ENCODE measurements at regions not wholly inside any gene's neighbourhood (a gene's known extent, or its start where the extent isn't known, plus 50 kb on each side); places are given as distances from the start of the nearest gene placed in this dataset.

DNA sequence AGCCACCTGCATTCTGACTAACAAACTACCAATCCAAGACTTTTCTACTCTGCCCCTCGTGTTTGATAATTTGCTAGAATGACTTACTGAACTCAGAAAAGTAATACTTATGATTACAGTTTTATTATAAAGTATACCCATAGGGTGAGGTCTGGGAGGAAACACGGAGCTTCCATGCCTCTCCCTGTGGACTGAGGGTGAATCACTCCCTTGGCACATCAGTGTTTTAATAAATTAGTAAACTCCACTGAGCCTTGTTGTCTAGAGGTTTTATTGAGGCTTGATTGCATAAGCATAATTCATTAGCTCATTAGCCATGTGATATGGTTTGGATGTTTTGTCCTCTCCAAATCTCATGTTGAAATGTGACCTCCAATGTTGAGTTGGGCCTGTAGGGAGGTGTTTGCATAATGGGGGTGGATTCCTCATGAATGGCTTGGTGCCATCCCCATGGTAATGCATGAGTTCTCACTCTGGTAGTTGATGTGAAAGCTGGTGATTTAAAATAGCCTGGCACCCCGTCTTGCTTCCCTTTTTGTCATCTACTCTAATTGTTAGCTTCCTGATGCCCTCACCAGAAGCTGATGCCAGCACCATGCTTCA lies 233.6 kb upstream of the TRPC7 start:
- FAIRE-seq: no peak
- POLR2A ChIA-PET: no interaction called here

DNA sequence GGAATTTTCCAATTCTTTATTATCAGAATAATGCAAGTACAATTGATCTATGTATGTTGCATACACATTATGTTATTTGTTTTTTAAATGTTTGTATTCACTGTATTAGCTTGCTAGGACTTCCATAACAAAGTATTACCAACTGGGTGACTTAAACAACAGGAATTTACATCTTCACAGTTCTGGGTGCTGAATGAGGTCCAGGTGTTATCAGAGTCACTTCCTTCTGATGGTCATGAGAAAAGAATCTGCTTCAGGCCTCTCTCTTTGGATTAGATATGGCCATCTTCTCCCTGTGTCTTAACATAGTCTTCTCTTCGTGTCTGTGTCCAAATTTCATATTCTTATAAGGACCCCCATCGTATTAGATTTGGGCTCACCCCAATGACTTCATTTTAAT lies 229.1 kb upstream of the TRPC7 start:
- ChIA-PET CTCF (no interaction called here), POLR2A (no interaction called here)
- WGBS (ENCODE audit: missing lambda C conversion rate): 2% methylated on average over 2 of the region's 2 CpGs
- no peaks in the 10 kb centered on the region for H3K4me1 ChIP-seq
- TF ChIP-seq, protein P1, sequence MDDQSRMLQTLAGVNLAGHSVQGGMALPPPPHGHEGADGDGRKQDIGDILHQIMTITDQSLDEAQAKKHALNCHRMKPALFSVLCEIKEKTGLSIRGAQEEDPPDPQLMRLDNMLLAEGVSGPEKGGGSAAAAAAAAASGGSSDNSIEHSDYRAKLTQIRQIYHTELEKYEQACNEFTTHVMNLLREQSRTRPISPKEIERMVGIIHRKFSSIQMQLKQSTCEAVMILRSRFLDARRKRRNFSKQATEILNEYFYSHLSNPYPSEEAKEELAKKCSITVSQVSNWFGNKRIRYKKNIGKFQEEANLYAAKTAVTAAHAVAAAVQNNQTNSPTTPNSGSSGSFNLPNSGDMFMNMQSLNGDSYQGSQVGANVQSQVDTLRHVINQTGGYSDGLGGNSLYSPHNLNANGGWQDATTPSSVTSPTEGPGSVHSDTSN (IDR thresholded peaks at IDR 0.05): no peak
- TF ChIP-seq NFE2L2 (conservative IDR thresholded peaks at IDR 0.05; ENCODE audit: low read length) (no peak), RNF2 (IDR thresholded peaks at IDR 0.05; ENCODE audit: borderline replicate concordance, low read depth) (no peak), HOXB13 (CRISPR knock-in tag; IDR thresholded peaks at IDR 0.05; ENCODE audit: low read depth) (no peak), RFX5 (IDR thresholded peaks at IDR 0.05) (no peak), JUNB (IDR thresholded peaks at IDR 0.05) (no peak), ZFP36 (IDR thresholded peaks at IDR 0.05; ENCODE audit: borderline replicate concordance, partially characterized antibody) (no peak), CBX2 (IDR thresholded peaks at IDR 0.05; ENCODE audit: borderline replicate concordance, low read depth) (no peak)
- TF ChIP-seq, protein P2, sequence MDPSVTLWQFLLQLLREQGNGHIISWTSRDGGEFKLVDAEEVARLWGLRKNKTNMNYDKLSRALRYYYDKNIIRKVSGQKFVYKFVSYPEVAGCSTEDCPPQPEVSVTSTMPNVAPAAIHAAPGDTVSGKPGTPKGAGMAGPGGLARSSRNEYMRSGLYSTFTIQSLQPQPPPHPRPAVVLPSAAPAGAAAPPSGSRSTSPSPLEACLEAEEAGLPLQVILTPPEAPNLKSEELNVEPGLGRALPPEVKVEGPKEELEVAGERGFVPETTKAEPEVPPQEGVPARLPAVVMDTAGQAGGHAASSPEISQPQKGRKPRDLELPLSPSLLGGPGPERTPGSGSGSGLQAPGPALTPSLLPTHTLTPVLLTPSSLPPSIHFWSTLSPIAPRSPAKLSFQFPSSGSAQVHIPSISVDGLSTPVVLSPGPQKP (IDR thresholded peaks at IDR 0.05; ENCODE audit: low read depth, low read length): no peak
- no peak overlapping the region for H3K4me3 ChIP-seq
- H3K4me2 ChIP-seq: no peak overlapping the region
- ATAC-seq: no peak
- no peak for FAIRE-seq
- H3K27ac ChIP-seq: no peak overlapping the region
- DNase-seq (ENCODE audit: low read depth in 1 of 2, low spot score in 1 of 2): no peak
- no peaks in the 10 kb centered on the region for H3K9me3 ChIP-seq

More for the DNA sequence above, 233.6 kb upstream of the TRPC7 start:
- CTCF ChIA-PET: no interaction called here
- Histone ChIP-seq H3K27ac (no peak overlapping the region), H3K4me2 (no peak overlapping the region), H3K4me3 (no peak overlapping the region), H3K9me3 (no peaks in the 10 kb centered on the region; the same call in 2 of the 3 replicates), H3K4me1 (no peaks in the 10 kb centered on the region)
- no peak for TF ChIP-seq HOXA7 (CRISPR knock-in tag; IDR thresholded peaks at IDR 0.05)
- TF ChIP-seq MAFK (IDR thresholded peaks at IDR 0.05; ENCODE audit: partially characterized antibody): no peak
- no peak for TF ChIP-seq EHMT2 (IDR thresholded peaks at IDR 0.05; ENCODE audit: low read depth)
- TF ChIP-seq RCOR1 (IDR thresholded peaks at IDR 0.05; ENCODE audit: low read depth, low read length): no peak
- TF ChIP-seq KDM1A (IDR thresholded peaks at IDR 0.05; ENCODE audit: low read depth): no peak
- TF ChIP-seq, protein P3, sequence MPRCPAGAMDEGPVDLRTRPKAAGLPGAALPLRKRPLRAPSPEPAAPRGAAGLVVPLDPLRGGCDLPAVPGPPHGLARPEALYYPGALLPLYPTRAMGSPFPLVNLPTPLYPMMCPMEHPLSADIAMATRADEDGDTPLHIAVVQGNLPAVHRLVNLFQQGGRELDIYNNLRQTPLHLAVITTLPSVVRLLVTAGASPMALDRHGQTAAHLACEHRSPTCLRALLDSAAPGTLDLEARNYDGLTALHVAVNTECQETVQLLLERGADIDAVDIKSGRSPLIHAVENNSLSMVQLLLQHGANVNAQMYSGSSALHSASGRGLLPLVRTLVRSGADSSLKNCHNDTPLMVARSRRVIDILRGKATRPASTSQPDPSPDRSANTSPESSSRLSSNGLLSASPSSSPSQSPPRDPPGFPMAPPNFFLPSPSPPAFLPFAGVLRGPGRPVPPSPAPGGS (IDR thresholded peaks at IDR 0.05): no peak
- TF ChIP-seq RNF2 (IDR thresholded peaks at IDR 0.05; ENCODE audit: borderline replicate concordance, low read depth): no peak
- TF ChIP-seq RFX5 (IDR thresholded peaks at IDR 0.05): no peak
- ATAC-seq (no peak), DNase-seq (ENCODE audit: low read depth in 1 of 2, low spot score in 1 of 2) (no peak)
- WGBS (ENCODE audit: missing lambda C conversion rate): 2% methylated on average over 3 of the region's 3 CpGs

DNA sequence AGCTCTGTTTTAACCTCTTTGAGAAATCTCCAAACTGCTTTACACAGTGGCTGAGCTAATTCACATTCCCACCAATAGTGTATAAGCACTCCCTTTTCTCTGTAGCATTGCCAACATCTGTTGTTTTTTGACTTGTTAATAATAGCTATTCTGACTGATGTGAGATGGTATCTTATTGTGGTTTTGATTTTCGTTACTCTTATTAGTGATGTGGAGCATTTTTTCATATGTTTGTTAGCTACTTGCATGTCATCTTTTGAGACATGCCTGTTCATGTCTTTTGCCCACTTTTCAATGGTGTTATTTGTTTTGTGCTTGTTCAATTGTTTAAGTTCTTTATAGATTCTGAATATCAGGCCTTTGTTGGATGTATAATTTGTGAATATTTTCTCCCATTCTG lies 225.2 kb upstream of the TRPC7 start:
- Histone ChIP-seq H3K27ac (no peak overlapping the region), H3K4me2 (no peak overlapping the region), H3K4me1 (no peaks in the 10 kb centered on the region), H3K9me3 (no peaks in the 10 kb centered on the region), H3K4me3 (no peak overlapping the region)
- POLR2A ChIA-PET: no interaction called here
- DNase-seq (ENCODE audit: low read depth in 1 of 2, low spot score in 1 of 2) (no peak), FAIRE-seq (no peak), ATAC-seq (no peak)
- 0% methylated on average over 1 of the region's 1 CpG for WGBS (ENCODE audit: missing lambda C conversion rate)
- CTCF ChIA-PET: interaction anchor here (3.0 kb wide), 1 partner anchor 179 kb away, joined by 8 read pairs; no protein-coding TSS in a partner anchor
- TF ChIP-seq HOXB5 (CRISPR knock-in tag; IDR thresholded peaks at IDR 0.05) (no peak), EHF (CRISPR knock-in tag; IDR thresholded peaks at IDR 0.05) (no peak), BHLHE40 (IDR thresholded peaks at IDR 0.05; ENCODE audit: low read depth, low read length) (no peak), ZSCAN20 (CRISPR knock-in tag; IDR thresholded peaks at IDR 0.05) (no peak), MYC (IDR thresholded peaks at IDR 0.05; ENCODE audit: borderline replicate concordance, low read length) (no peak), TP53 (CRISPR knock-in tag; IDR thresholded peaks at IDR 0.05) (no peak)
- TF ChIP-seq, protein P2 (IDR thresholded peaks at IDR 0.05; ENCODE audit: low read depth, low read length): no peak
- TF ChIP-seq, protein P4, sequence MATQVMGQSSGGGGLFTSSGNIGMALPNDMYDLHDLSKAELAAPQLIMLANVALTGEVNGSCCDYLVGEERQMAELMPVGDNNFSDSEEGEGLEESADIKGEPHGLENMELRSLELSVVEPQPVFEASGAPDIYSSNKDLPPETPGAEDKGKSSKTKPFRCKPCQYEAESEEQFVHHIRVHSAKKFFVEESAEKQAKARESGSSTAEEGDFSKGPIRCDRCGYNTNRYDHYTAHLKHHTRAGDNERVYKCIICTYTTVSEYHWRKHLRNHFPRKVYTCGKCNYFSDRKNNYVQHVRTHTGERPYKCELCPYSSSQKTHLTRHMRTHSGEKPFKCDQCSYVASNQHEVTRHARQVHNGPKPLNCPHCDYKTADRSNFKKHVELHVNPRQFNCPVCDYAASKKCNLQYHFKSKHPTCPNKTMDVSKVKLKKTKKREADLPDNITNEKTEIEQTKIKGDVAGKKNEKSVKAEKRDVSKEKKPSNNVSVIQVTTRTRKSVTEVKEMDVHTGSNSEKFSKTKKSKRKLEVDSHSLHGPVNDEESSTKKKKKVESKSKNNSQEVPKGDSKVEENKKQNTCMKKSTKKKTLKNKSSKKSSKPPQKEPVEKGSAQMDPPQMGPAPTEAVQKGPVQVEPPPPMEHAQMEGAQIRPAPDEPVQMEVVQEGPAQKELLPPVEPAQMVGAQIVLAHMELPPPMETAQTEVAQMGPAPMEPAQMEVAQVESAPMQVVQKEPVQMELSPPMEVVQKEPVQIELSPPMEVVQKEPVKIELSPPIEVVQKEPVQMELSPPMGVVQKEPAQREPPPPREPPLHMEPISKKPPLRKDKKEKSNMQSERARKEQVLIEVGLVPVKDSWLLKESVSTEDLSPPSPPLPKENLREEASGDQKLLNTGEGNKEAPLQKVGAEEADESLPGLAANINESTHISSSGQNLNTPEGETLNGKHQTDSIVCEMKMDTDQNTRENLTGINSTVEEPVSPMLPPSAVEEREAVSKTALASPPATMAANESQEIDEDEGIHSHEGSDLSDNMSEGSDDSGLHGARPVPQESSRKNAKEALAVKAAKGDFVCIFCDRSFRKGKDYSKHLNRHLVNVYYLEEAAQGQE (IDR thresholded peaks at IDR 0.05): no peak

Measured in A549 (cell line).